ENCODE measurements at regions not wholly inside any gene's neighbourhood (a gene's known extent, or its start where the extent isn't known, plus 50 kb on each side); places are given as distances from the start of the nearest gene placed in this dataset.

DNA sequence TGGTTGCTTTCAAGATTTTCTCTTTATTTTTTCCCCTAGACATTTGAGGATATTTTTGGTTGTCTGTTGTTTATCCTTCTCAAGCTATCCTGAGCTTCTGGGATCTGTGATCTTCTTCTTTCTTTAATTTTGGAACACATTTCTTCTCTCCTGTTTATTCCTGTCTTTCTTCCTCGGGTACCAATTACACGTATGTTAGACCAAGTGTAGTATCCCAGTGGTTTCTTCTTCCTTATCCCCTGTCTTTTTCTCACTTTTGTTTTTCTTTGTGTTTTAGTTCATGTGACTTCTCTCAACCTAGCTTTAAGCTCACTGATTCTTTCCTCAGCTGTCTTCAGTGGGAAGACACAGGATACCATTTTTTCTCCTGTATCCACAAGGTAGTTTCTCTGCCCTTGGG, 120.0 kb downstream of the GALR1 start:
- peak; percentile 15 for DNase-seq (ENCODE audit: low read depth)
- TF ChIP-seq, protein P1, sequence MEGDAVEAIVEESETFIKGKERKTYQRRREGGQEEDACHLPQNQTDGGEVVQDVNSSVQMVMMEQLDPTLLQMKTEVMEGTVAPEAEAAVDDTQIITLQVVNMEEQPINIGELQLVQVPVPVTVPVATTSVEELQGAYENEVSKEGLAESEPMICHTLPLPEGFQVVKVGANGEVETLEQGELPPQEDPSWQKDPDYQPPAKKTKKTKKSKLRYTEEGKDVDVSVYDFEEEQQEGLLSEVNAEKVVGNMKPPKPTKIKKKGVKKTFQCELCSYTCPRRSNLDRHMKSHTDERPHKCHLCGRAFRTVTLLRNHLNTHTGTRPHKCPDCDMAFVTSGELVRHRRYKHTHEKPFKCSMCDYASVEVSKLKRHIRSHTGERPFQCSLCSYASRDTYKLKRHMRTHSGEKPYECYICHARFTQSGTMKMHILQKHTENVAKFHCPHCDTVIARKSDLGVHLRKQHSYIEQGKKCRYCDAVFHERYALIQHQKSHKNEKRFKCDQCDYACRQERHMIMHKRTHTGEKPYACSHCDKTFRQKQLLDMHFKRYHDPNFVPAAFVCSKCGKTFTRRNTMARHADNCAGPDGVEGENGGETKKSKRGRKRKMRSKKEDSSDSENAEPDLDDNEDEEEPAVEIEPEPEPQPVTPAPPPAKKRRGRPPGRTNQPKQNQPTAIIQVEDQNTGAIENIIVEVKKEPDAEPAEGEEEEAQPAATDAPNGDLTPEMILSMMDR (conservative IDR thresholded peaks at IDR 0.05; ENCODE audit: low read depth, low read length) = no peak
- no peak overlapping the region for H3K4me3 ChIP-seq (ENCODE audit: low read depth, low read length)

DNA sequence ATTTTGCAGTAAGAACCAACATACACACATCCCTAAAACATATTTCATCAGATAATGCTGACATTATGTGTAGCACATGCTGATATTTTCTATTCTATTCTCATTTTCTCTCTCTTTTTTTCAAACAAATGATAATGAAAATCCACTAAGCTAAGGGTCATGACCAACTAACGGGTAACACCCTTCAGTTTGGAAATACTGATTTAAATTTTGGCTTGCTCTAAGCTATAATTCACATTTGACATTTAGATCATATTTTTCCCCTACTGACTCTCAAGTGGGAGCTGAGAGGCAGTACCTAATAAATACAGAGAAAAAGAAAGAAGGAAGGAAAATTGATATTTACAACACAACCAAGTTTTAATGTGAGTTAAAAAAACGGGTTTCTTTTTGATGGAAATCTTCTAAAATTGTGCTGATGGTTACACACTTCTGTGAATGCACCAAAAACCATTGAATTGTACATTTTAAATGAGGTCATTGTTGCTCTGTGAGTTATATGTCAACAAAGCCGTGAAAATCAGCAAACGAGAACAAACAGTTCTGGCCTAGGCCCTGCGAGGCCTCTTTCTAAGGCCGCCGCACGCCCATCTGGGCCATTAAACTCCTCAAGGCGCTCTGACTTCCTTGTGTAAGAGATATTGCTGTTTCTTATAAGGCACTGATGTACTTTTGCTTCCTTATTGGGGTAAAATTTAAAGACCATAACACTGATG, 124.2 kb downstream of the GALR1 start:
- TF ChIP-seq, protein P1 (conservative IDR thresholded peaks at IDR 0.05; ENCODE audit: low read depth, low read length) = no peak
- H3K4me3 ChIP-seq (ENCODE audit: low read depth, low read length) = no peak overlapping the region
- DNase-seq (ENCODE audit: low read depth) = no peak

DNA sequence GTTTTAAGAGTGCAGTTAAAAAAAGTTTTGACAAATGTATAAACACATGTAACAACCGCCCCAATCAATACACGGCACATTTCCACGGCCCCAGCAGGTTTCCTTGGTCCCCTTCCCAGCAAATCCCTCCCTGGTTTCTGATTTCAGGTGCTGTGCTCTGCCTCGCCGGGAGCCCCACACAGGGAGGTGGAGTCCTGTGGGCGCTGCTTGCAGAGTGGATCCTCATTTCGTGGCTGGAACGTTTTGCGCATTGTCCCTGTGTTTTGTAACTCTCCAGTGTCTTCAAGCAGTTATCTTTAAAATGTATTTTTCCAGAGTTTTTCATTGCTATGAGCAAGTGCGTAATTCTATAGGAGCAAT, 124.8 kb downstream of the GALR1 start:
- TF ChIP-seq, protein P1 (conservative IDR thresholded peaks at IDR 0.05; ENCODE audit: low read depth, low read length) = no peak
- no peak overlapping the region for H3K4me3 ChIP-seq (ENCODE audit: low read depth, low read length)
- DNase-seq (ENCODE audit: low read depth) = no peak

DNA sequence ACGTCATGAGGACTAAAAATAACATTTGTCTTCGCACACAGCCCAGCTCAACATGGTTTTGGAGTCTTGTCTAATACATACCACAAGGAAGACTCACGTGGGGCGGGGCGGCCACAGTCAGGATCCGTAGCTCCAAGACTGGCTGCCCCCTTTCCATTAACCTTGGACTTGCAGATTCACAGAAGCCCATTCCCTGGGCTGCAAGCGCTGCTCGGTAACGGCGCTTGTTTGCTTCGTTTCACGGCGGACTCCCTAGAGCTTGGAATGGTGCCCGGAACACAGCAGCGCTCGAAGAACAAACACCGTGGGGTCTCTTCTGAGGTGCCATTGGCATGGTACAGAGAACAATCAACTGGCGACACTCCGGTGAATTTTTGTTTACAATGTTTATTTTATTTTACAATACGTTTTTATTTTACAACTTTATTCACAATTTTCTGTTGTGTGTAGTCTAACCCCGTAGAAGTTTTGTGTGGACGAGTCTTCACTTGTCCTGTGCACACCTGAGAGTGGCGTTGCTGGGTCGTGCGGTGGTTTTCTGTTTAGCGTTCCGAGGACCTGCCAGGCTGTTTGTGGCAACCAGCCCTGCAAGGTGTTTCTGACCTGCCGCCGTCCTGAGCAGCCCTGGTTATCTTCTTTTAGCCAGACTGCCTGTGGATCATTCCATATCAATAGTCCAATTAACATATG, 126.5 kb downstream of the GALR1 start:
- DNase-seq (ENCODE audit: low read depth) = no peak
- TF ChIP-seq, protein P1 (conservative IDR thresholded peaks at IDR 0.05; ENCODE audit: low read depth, low read length) = no peak
- no peak overlapping the region for H3K4me3 ChIP-seq (ENCODE audit: low read depth, low read length)

DNA sequence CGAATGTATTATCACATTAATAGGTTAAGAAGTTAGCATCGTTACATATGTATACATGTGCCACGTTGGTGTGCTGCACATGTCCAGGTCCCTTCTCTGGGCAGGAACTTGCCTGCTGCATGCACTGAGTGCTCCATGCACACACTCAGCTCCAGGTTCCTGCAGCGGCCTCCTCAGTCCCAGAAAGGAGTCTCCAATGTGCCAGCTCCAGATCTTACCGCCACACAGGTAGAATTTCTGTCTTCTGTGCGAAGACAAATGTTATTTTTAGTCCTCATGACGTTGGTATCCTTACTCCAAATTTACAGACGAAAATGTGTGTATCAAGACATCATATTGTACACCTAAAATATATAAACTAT, 127.1 kb downstream of the GALR1 start:
- TF ChIP-seq, protein P1 (conservative IDR thresholded peaks at IDR 0.05; ENCODE audit: low read depth, low read length) = no peak
- no peak overlapping the region for H3K4me3 ChIP-seq (ENCODE audit: low read depth, low read length)
- no peak for DNase-seq (ENCODE audit: low read depth)

DNA sequence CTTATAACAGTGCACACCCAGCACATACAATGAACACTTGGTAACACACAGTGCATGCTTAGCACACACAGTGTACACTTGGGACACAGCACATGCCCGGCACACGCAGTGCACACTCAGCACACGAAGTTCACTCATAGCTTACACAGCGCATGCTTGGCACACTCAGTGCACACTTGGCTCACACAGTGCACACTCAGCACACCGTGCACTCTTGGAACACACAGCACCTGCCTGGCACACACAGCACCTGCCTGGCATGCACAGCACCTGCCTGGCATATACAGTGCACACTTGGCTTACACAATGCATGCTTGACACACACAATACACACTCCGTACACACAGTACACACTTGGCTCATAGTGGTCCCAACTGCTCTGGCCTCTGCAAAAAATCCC, 128.2 kb downstream of the GALR1 start:
- DNase-seq (ENCODE audit: low read depth) = no peak
- TF ChIP-seq, protein P1 (conservative IDR thresholded peaks at IDR 0.05; ENCODE audit: low read depth, low read length) = no peak
- no peak overlapping the region for H3K4me3 ChIP-seq (ENCODE audit: low read depth, low read length)
